Adrenal gland (tissue), 9 donors: ENCODE measurements at regions not wholly inside any gene's neighbourhood (a gene's known extent, or its start where the extent isn't known, plus 50 kb on each side); places are given as distances from the start of the nearest gene placed in this dataset.

Experiments
- DNase-seq, 7 donors: peaks; one replicate each; pipeline ENCODE4 v3.0.0-alpha.2; 2019 to 2020
- H3K27ac ChIP-seq, 5 donors: fragments of 200-600 bp; sonication (generic) in 4 of 5; 1 replicate in 3 of 5; 2 replicates in 2 of 5; pipeline versions ENCODE4 v1.5.1 to v1.8.0; 2016 to 2020; ENCODE audit warnings: mild to moderate bottlenecking in 1 of 5
- H3K27me3 ChIP-seq: fragments of 200-600 bp; 2 replicates; pipeline ENCODE4 v1.8.0; 2021
- H3K36me3 ChIP-seq, 2 donors: fragments of 200-600 bp; replicated peaks in 1 of 2; 1 replicate in 1 of 2; 2 replicates in 1 of 2; pipeline versions ENCODE4 v1.5.1 to v1.8.0; 2018 to 2022
- H3K4me1 ChIP-seq, 2 donors: fragments of 200-600 bp; replicated peaks in 1 of 2; 1 replicate in 1 of 2; 2 replicates in 1 of 2; pipeline versions ENCODE4 v1.5.1 to v1.8.0; 2018 to 2021
- H3K4me3 ChIP-seq, 4 donors: fragments of 200-600 bp; sonication (generic) in 3 of 4; one replicate each; pipeline ENCODE4 v1.5.1; 2016 to 2018
- H3K9me3 ChIP-seq, 3 donors: fragments of 200-600 bp; sonication (generic) in 1 of 3; replicated peaks in 1 of 3; 1 replicate in 2 of 3; 2 replicates in 1 of 3; pipeline versions ENCODE4 v1.5.1 to v1.8.0; 2016 to 2021
- POLR2A ChIP-seq, 2 donors: fragments of 450-650 bp; IDR thresholded peaks; one replicate each; pipeline ENCODE4 v1.6.1; 2017; ENCODE audit warnings: antibody characterized with exemption in 2 of 2, mild to moderate bottlenecking in 2 of 2, moderate library complexity in 1 of 2
- WGBS, 4 donors: extraction: QIAGEN DNeasy Blood & Tissue Kit in 2 of 4; methylation state at CpG; one replicate each; pipeline versions ENCODE4 v1.1.5 to v1.1.7; 2013 to 2017; 5-methylcytosine and 5-hydroxymethylcytosine counted together
- intact Hi-C, 2 donors: fragments of 100-400 bp; cut with DNase I; formaldehyde crosslinking; loops; one replicate each; pipeline versions ENCODE4 v1.14.1 to v1.15.0; 2022 to 2023
- TF ChIP-seq, protein P1 (sequence below), 6 experiments: fragments of 450-650 bp in 4 of 6; fragments of 200-600 bp in 2 of 6; sonication (generic) in 1 of 6; IDR thresholded peaks; 1 replicate in 5 of 6; 2 replicates in 1 of 6; pipeline versions ENCODE4 v1.5.1 to v1.8.0; 2016 to 2021; ENCODE audit warnings: antibody characterized with exemption in 6 of 6, mild to moderate bottlenecking in 2 of 6, moderate library complexity in 1 of 6
- donor health status: healthy with polysubstance abuse.
- donor health status: Bipolar disorder and iron deficiency.
- donor health status: DM: yes; HTN: yes; CAD: no.
- donor health status: DM: no; HTN: no; CAD: no.
- donor health status: DM: no; HTN: no; CAD: no.

DNA sequence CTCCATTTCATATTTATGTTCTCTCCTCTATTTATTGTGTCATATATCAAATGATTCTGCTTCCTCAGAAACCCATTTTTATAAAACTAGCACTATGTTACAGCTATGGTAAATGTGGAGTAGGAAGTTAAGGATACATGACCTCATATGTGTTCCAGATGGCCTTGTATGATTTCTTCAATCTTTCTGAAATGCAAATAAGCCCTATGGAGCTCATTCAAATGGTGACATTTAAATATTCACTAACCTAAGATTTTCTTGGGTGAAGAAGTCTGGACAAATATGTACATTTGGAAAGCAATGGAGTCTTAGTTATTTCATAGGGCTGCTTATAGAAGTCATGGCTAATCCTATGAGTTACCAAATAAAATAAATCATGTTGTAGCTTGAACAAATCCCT is 782.5 kb downstream of the STPG2 start:
- no peak for DNase-seq
- no peak overlapping the region for H3K4me3 ChIP-seq
- H3K27me3 ChIP-seq: no peaks in the 10 kb centered on the region
- no peaks in the 10 kb centered on the region for H3K4me1 ChIP-seq
- no peak for TF ChIP-seq POLR2A (IDR thresholded peaks at IDR 0.05)
- TF ChIP-seq, protein P1, sequence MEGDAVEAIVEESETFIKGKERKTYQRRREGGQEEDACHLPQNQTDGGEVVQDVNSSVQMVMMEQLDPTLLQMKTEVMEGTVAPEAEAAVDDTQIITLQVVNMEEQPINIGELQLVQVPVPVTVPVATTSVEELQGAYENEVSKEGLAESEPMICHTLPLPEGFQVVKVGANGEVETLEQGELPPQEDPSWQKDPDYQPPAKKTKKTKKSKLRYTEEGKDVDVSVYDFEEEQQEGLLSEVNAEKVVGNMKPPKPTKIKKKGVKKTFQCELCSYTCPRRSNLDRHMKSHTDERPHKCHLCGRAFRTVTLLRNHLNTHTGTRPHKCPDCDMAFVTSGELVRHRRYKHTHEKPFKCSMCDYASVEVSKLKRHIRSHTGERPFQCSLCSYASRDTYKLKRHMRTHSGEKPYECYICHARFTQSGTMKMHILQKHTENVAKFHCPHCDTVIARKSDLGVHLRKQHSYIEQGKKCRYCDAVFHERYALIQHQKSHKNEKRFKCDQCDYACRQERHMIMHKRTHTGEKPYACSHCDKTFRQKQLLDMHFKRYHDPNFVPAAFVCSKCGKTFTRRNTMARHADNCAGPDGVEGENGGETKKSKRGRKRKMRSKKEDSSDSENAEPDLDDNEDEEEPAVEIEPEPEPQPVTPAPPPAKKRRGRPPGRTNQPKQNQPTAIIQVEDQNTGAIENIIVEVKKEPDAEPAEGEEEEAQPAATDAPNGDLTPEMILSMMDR (IDR thresholded peaks at IDR 0.05): no peak
- no peaks in the 10 kb centered on the region for H3K36me3 ChIP-seq
- intact Hi-C loops: no loop called here
- H3K27ac ChIP-seq: no peak overlapping the region
- no peaks in the 10 kb centered on the region for H3K9me3 ChIP-seq

DNA sequence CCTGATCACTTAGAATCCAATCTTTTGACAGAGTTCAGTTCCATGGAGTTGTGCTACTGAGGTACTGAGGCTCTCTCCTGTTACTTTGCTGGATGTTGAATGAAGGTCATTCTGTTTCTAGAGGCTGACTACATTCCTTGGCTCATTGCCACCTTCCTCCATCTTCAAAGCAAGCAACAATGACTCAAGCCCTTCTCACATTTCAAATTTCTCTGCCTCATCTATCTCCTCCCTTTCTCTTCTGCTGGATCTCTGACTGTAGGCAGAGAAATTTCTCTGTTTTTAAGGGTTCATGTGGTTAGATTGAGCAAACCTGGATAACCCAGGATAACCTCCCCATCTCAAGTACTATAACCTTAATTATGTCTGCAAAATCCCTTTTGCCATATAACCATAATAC is 775.4 kb downstream of the STPG2 start:
- Histone ChIP-seq H3K27me3 (no peaks in the 10 kb centered on the region), H3K27ac (no peak overlapping the region), H3K4me3 (no peak overlapping the region), H3K9me3 (no peaks in the 10 kb centered on the region), H3K36me3 (no peaks in the 10 kb centered on the region), H3K4me1 (no peaks in the 10 kb centered on the region)
- peak in 6 of 7 donors; percentile 17 to 56 (median 48) for DNase-seq
- intact Hi-C loops: no loop called here
- TF ChIP-seq POLR2A (IDR thresholded peaks at IDR 0.05): no peak
- TF ChIP-seq, protein P1 (IDR thresholded peaks at IDR 0.05): no peak

DNA sequence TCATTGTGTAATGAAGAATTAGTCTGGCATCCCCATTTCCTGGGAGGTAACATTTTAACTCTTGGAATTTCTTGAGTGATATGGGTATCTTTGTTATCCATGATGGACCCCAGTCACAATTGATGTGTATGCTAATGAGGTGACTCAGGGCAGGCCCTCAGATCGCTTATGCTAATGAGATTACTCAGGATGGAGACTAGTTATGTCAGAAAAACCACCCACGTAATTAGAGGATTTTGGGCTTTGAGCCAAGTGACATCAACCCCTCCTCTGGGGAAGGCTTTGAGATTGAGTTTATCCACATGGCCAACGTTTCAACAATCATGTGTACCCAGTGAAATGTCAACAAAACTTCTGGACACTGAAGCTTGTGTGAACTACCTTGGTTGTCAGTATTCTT is 772.7 kb downstream of the STPG2 start:
- TF ChIP-seq POLR2A (IDR thresholded peaks at IDR 0.05): no peak
- TF ChIP-seq, protein P1 (IDR thresholded peaks at IDR 0.05): no peak

DNA sequence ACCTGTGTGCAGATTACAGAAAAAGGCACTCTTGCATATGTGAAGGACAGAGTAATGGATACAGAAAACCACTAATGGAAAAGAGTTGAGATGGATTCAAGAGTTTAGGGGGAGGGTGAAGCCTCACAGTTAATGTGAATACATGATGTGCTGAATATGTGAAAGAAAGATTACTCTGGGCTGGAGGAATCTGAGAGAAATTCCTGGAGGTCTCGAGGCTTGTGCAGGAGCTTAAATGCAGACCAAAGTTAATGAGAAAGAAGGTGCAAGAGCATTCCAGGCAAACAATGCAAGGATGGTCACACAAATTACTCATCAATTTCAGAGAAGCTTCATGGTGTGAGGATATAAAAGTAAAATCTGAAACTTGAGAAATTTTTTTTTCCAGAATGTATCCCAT is 768.8 kb downstream of the STPG2 start:
- WGBS, 4 donors: 55 to 75% (median 67%) methylated on average over 1 of the region's 1 CpG
- no peak for DNase-seq
- Histone ChIP-seq H3K27me3 (no peaks in the 10 kb centered on the region), H3K4me1 (no peaks in the 10 kb centered on the region), H3K27ac (no peak overlapping the region), H3K4me3 (no peak overlapping the region), H3K36me3 (no peaks in the 10 kb centered on the region), H3K9me3 (no peaks in the 10 kb centered on the region)
- intact Hi-C loops: no loop called here
- TF ChIP-seq, protein P1 (IDR thresholded peaks at IDR 0.05): no peak
- no peak for TF ChIP-seq POLR2A (IDR thresholded peaks at IDR 0.05)

More for the DNA sequence above, 772.7 kb downstream of the STPG2 start:
- Histone ChIP-seq H3K4me3 (no peak overlapping the region), H3K4me1 (no peaks in the 10 kb centered on the region), H3K27ac (no peak overlapping the region), H3K27me3 (no peaks in the 10 kb centered on the region), H3K36me3 (no peaks in the 10 kb centered on the region), H3K9me3 (no peaks in the 10 kb centered on the region)
- intact Hi-C loops: no loop called here
- WGBS, 4 donors: 53 to 71% (median 60%) methylated on average over 3 of the region's 3 CpGs
- no peak for DNase-seq
